HG03135 (cell line): ENCODE measurements at regions not wholly inside any gene's neighbourhood (a gene's known extent, or its start where the extent isn't known, plus 50 kb on each side); places are given as distances from the start of the nearest gene placed in this dataset.

Experiments used
- ATAC-seq: cut with Tn5 transposase; IDR thresholded peaks from one replicate; pipeline ENCODE4 v1.9.1; 2021; ENCODE audit warnings: mild to moderate bottlenecking, moderate library complexity; ENCODE audit not compliant: unreplicated experiment

- ATAC-seq: no peak
These were observed 243.9 kb upstream of the FAT4 start for GRCh38 chr4:125070861-125071260.

GRCh38 chr4:125062115-125063050 lies 252.4 kb upstream of the FAT4 start:
- ATAC-seq: no peak

GRCh38 chr4:125060376-125060775 lies 254.4 kb upstream of the FAT4 start:
- ATAC-seq: no peak

GRCh38 chr4:125049711-125050110 lies 265.0 kb upstream of the FAT4 start:
- no peak for ATAC-seq

GRCh38 chr4:125045311-125045710 lies 269.4 kb upstream of the FAT4 start:
- no peak for ATAC-seq

GRCh38 chr4:125044886-125045285 lies 269.9 kb upstream of the FAT4 start:
- no peak for ATAC-seq

GRCh38 chr4:125043486-125043885 lies 271.3 kb upstream of the FAT4 start:
- ATAC-seq: no peak

- ATAC-seq: no peak
These were observed 272.7 kb upstream of the FAT4 start for GRCh38 chr4:125042041-125042440.

GRCh38 chr4:125041372-125041930 lies 273.3 kb upstream of the FAT4 start:
- no peak for ATAC-seq

GRCh38 chr4:125039550-125039949 lies 275.2 kb upstream of the FAT4 start:
- ATAC-seq: no peak

- no peak for ATAC-seq
These were observed 291.8 kb upstream of the FAT4 start for GRCh38 chr4:125022855-125023501.

GRCh38 chr4:125021189-125021588 lies 293.6 kb upstream of the FAT4 start:
- ATAC-seq: no peak

- no peak for ATAC-seq
These were observed 294.4 kb upstream of the FAT4 start for GRCh38 chr4:125020089-125021034.

- no peak for ATAC-seq
These were observed 297.9 kb upstream of the FAT4 start for GRCh38 chr4:125016892-125017299.

- no peak for ATAC-seq
These were observed 300.9 kb upstream of the FAT4 start for GRCh38 chr4:125013891-125014290.

GRCh38 chr4:125011646-125012045 lies 299.1 kb upstream of the ANKRD50 start:
- no peak for ATAC-seq

GRCh38 chr4:125010796-125011503 lies 298.4 kb upstream of the ANKRD50 start:
- ATAC-seq: no peak

GRCh38 chr4:125008676-125009075 lies 296.1 kb upstream of the ANKRD50 start:
- ATAC-seq: no peak

GRCh38 chr4:125004676-125005075 lies 292.1 kb upstream of the ANKRD50 start:
- no peak for ATAC-seq

GRCh38 chr4:125003840-125004239 lies 291.3 kb upstream of the ANKRD50 start:
- no peak for ATAC-seq
